BE2C (cell line): ENCODE measurements at regions not wholly inside any gene's neighbourhood (a gene's known extent, or its start where the extent isn't known, plus 50 kb on each side); places are given as distances from the start of the nearest gene placed in this dataset.

Experiments used
- DNase-seq: peaks from one replicate; pipeline ENCODE4 v3.0.0-alpha.2; 2020
- H3K27me3 ChIP-seq: fragments of 250-450 bp; sonication (Bioruptor Pico); 2 replicates; pipeline ENCODE4 v1.5.1; 2020; ENCODE audit warnings: mild to moderate bottlenecking
- H3K36me3 ChIP-seq: fragments of 250-450 bp; sonication (Bioruptor Pico); 2 replicates; pipeline ENCODE4 v1.5.1; 2020; ENCODE audit warnings: mild to moderate bottlenecking
- H3K4me1 ChIP-seq: fragments of 250-450 bp; sonication (Bioruptor Pico); 2 replicates; pipeline ENCODE4 v1.5.1; 2020
- H3K4me3 ChIP-seq: 2 replicates; pipeline ENCODE4 v1.5.1; 2011; ENCODE audit warnings: low read depth, low read length
- H3K9me3 ChIP-seq: fragments of 250-450 bp; sonication (Bioruptor Pico); 2 replicates; pipeline ENCODE4 v1.5.1; 2020
- TF ChIP-seq, protein P1 (sequence below): IDR thresholded peaks from 2 replicates; pipeline ENCODE4 v1.5.1; 2012; ENCODE audit warnings: mild to moderate bottlenecking, low read depth, low read length

DNA sequence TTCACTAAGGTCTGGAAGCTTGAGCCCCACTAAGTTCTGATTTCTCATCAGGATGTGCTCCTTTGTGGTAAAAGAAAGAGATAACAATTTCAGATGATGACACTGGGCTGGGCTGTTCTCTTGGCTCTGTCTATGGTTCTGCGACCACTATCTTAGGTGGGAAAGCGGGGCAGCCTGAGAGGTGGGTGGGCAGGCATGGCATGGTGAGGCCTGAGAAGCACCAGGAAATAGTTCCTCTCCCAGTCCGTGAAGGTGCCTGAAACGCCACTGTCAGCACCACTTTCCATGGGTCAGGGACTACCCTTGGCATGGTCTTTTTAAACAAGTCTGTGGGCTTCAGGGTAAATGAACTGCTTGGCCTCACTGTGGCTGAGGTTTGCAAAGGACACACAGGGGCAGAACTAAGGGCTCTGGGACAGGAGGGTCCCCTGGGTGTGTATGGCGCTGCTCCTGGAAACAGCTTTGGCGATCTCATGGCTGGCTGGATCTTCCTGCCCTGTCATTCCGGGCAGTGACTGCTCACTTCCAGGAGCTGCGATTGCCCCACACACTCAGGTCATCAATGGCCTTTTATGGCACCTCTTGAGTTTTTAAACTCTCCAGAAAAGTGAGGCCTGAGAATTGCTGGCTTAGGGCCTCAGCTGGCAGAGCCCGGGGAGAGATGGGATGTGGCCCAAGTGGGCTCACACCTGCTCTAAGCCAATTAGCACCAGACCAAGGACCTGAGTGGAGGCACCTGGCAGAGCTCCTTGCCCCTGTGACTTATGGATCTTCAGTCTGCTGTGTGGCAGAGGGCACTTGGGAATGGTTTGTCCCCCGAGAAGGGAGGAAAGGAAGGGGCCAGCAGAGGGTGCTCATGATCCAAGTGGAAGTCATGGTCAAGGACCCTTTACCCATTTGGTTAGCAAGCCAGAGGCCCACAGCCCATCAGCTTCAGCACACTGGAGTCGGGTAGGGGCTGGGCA, 55.6 kb upstream of the LYVE1 start:
- H3K27me3 ChIP-seq = no peaks in the 10 kb centered on the region
- H3K36me3 ChIP-seq = no peaks in the 10 kb centered on the region
- TF ChIP-seq, protein P1, sequence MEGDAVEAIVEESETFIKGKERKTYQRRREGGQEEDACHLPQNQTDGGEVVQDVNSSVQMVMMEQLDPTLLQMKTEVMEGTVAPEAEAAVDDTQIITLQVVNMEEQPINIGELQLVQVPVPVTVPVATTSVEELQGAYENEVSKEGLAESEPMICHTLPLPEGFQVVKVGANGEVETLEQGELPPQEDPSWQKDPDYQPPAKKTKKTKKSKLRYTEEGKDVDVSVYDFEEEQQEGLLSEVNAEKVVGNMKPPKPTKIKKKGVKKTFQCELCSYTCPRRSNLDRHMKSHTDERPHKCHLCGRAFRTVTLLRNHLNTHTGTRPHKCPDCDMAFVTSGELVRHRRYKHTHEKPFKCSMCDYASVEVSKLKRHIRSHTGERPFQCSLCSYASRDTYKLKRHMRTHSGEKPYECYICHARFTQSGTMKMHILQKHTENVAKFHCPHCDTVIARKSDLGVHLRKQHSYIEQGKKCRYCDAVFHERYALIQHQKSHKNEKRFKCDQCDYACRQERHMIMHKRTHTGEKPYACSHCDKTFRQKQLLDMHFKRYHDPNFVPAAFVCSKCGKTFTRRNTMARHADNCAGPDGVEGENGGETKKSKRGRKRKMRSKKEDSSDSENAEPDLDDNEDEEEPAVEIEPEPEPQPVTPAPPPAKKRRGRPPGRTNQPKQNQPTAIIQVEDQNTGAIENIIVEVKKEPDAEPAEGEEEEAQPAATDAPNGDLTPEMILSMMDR = peak; percentile 47
- DNase-seq = peak; percentile 45
- H3K9me3 ChIP-seq = no peaks in the 10 kb centered on the region
- H3K4me3 ChIP-seq = no peak overlapping the region
- H3K4me1 ChIP-seq = no peaks in the 10 kb centered on the region

DNA sequence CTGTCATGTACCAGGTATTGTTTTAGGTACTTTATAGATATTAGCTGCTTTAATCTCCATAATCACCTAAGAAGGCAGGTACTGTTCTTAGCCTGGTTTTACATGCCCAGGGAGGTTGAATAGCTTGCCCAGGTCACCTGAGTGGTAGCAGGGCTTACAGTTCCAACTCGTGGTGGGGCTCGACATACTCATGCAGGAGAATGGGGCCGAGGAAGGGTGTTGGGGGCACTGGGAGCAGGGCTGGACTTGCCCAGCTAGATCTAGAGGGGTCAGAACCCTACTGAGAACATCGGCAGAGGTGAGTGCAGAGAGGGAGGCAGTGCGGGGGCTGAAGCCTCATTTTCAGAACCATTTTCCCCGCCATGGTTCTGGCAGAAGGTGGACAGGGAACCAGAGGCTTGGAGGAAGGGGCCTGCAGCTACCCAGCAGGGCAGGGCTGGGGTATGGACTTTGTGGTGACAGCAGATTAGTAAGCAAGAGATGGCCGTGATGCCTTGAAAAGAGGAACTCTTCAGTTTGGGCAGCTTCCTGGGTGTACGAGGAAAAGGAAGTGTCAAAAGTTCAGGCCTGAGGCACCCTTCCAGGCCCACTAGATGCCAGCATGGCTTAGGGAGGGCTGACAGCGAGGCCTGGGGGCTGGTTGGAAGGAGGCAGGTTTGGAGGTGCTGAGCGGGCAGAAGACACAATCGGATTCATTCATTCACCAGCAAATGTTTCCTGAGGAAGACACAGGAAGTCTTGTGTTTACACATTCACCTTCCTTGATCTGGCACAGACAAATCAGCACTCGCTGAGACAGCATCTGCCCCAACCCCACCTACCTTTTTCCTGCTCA, 54.7 kb upstream of the LYVE1 start:
- TF ChIP-seq, protein P1 = no peak
- no peaks in the 10 kb centered on the region for H3K36me3 ChIP-seq
- DNase-seq = no peak

DNA sequence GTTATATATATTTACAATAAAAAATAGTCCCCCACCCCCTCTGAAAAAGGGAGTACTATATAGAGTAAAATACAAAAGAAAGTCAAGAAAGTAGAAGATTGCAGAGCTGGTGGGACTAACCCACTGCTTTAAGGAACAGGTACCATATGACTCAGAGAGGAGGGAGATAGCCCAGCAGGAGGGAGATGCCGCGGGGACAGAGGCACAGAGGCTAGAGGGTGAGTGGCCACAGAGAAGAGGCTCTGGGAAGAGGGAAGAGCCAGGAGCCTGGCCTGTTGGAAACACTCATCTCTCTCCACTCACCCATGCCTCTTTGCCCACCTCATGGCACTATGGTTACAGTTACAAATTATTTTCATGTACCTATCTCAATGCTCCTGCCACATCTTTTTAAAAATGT, 53.6 kb upstream of the LYVE1 start:
- no peaks in the 10 kb centered on the region for H3K27me3 ChIP-seq
- H3K4me1 ChIP-seq = no peaks in the 10 kb centered on the region
- TF ChIP-seq, protein P1 = no peak
- DNase-seq = no peak
- H3K9me3 ChIP-seq = no peaks in the 10 kb centered on the region
- no peak overlapping the region for H3K4me3 ChIP-seq
- H3K36me3 ChIP-seq = no peaks in the 10 kb centered on the region

More for the DNA sequence above, 54.7 kb upstream of the LYVE1 start:
- Histone ChIP-seq H3K4me1 (no peaks in the 10 kb centered on the region), H3K27me3 (no peaks in the 10 kb centered on the region), H3K9me3 (no peaks in the 10 kb centered on the region), H3K4me3 (no peak overlapping the region)

DNA sequence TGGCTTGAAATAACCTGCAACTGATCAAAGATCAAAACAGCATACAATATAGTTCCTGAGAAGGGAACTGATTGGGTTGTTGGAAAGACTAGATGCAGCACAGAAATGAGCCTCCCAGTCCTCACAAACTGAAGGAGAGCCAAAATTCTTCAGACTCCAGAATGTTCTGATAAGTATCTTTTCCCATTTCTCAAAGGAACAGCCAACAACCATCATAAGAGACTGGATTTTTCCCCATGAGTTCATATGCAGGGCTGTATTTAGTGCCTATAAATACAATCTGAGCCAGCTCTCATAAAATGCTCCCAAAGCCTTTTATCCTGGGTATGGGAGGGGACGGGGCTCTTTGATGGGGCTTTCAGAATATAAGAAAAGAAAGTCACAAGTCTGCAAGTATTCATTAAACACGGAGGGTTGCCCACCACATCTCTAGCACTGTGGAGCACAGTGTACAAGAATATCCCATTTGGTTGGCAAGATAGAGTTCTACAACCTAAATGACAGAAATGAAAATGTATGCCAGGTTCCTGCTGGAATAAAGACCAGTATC, 50.7 kb upstream of the LYVE1 start:
- Histone ChIP-seq H3K36me3 (no peaks in the 10 kb centered on the region), H3K9me3 (no peaks in the 10 kb centered on the region), H3K4me3 (no peak overlapping the region), H3K27me3 (no peaks in the 10 kb centered on the region), H3K4me1 (no peaks in the 10 kb centered on the region)
- no peak for DNase-seq
- TF ChIP-seq, protein P1 = no peak

DNA sequence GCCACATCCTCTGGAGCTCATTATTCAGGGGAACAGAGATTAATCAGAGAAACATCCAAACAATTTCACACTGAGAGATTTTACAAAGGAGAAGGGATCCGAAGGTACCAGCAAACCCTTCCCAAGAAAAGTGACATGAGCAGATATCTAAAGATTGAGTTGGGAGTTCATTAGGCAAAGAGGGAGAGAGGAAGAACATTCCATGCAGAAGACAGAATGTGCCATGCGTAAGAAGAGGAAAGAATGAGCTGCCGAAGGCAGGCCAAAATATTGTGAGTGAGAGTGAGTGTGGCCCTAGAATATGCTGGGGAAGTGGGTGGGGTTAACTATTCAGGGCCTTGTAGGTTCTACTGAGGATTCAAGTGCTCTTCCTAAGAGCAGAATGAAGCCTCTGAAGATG, 50.0 kb upstream of the LYVE1 start:
- H3K4me1 ChIP-seq = no peaks in the 10 kb centered on the region

More for the DNA sequence above, 50.0 kb upstream of the LYVE1 start:
- no peak for DNase-seq
- no peak overlapping the region for H3K4me3 ChIP-seq
- TF ChIP-seq, protein P1 = no peak
- H3K9me3 ChIP-seq = no peaks in the 10 kb centered on the region
- H3K27me3 ChIP-seq = no peaks in the 10 kb centered on the region
- H3K36me3 ChIP-seq = no peaks in the 10 kb centered on the region
